Thyroid gland (tissue), 4 donors: ENCODE measurements at regions not wholly inside any gene's neighbourhood (a gene's known extent, or its start where the extent isn't known, plus 50 kb on each side); places are given as distances from the start of the nearest gene placed in this dataset.
"Not testable (repeated sequence)": the region's sequence is repeated elsewhere in the genome, so short reads cannot be mapped to it uniquely, and the experiment has no call there.

Source experiments
- DNase-seq, 2 donors: peaks; one replicate each; pipeline ENCODE4 v3.0.0-alpha.2; 2019
- H3K27ac ChIP-seq, 3 donors: fragments of 200-600 bp; sonication (generic); 1 replicate in 2 of 3; 2 replicates in 1 of 3; pipeline ENCODE4 v1.5.1; 2016 to 2019; ENCODE audit warnings: mild to moderate bottlenecking in 1 of 3, moderate library complexity in 1 of 3
- H3K27me3 ChIP-seq: fragments of 200-600 bp; sonication (generic); one replicate; pipeline ENCODE4 v1.5.1; 2019
- H3K36me3 ChIP-seq, 2 donors: fragments of 200-600 bp; sonication (generic); one replicate each; pipeline ENCODE4 v1.5.1; 2016 to 2019
- H3K4me1 ChIP-seq, 2 donors: fragments of 200-600 bp; sonication (generic); one replicate each; pipeline ENCODE4 v1.5.1; 2017 to 2019
- H3K4me3 ChIP-seq, 3 donors: fragments of 200-600 bp; sonication (generic); replicated peaks in 1 of 3; 1 replicate in 2 of 3; 2 replicates in 1 of 3; pipeline ENCODE4 v1.5.1; 2016; ENCODE audit warnings: mild to moderate bottlenecking in 1 of 3
- H3K9me3 ChIP-seq: fragments of 200-600 bp; sonication (generic); one replicate; pipeline ENCODE4 v1.5.1; 2017
- CTCF ChIP-seq, 6 experiments: fragments of 200-600 bp in 3 of 6; fragments of 450-650 bp in 3 of 6; sonication (generic) in 3 of 6; IDR thresholded peaks; one replicate each; pipeline ENCODE4 v1.5.1; 2016 to 2019; ENCODE audit warnings: antibody characterized with exemption in 6 of 6, mild to moderate bottlenecking in 2 of 6, inconsistent platforms in 1 of 6, moderate library complexity in 1 of 6
- POLR2A ChIP-seq, 2 donors: fragments of 450-650 bp; IDR thresholded peaks; one replicate each; pipeline ENCODE4 v1.6.1; 2017; ENCODE audit warnings: antibody characterized with exemption in 2 of 2, mild to moderate bottlenecking in 2 of 2, moderate library complexity in 1 of 2
- WGBS, 2 donors: methylation state at CpG; one replicate each; pipeline ENCODE4 v1.1.5; 2017; 5-methylcytosine and 5-hydroxymethylcytosine counted together
- intact Hi-C: fragments of 100-400 bp; cut with DNase I; formaldehyde crosslinking; loops from one replicate; pipeline ENCODE4 v1.15.1; 2023

DNA sequence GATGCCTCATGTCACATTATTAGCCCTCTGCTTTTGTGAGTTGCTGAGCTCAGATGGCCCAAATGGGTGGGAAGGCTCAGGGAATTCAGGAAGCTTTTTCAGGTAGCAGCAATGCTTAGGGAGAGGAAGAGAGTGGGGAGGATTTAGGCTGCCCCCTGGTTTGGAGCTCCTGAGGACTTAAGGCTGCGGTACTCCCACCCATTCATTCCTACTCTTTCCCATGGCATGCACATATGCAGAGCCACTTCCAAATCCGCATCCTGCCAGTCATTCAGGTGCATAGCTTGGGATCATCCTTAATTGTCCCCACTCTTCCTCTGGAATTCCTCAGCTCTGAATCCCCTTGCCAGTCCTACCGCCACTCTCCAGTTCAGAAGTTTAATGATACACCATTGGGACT, 343.1 kb upstream of the FRG2C start:
- intact Hi-C loops, result no loop called here
- Histone ChIP-seq H3K4me1 (no peaks in the 10 kb centered on the region), H3K4me3 (no peak overlapping the region), H3K36me3 (no peaks in the 10 kb centered on the region), H3K27ac (no peak overlapping the region), H3K27me3 (no peaks in the 10 kb centered on the region), H3K9me3 (no peaks in the 10 kb centered on the region)
- DNase-seq, result no peak
- WGBS, 2 donors, result 93 to 94% methylated on average over 3 of the region's 3 CpGs
- TF ChIP-seq POLR2A (IDR thresholded peaks at IDR 0.05), result no peak
- TF ChIP-seq CTCF (IDR thresholded peaks at IDR 0.05), result no peak

DNA sequence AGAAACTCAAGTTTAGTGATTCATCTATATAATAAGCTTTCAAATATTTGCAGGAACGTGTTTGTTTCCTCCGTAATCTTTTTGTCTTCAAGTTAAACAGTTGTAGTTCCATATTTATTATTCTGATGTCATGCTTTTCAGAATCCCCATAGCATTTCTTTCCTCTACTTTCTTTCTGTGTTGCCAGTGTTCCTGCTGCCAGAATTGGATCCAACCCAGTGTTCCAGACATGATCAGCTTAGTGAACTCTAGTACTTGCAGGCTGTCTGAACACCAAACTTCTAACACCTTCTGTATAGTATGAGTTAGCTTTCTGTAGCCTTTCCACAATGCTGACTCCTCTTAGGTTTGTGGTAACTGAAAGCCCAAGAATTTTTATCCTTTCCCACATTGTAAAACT, 340.2 kb upstream of the FRG2C start:
- 78 to 89% methylated on average over 2 of the region's 2 CpGs for WGBS, 2 donors
- H3K4me1 ChIP-seq, H3K4me3 ChIP-seq, DNase-seq, H3K27me3 ChIP-seq, H3K36me3 ChIP-seq, H3K9me3 ChIP-seq, H3K27ac ChIP-seq, intact Hi-C loops: not testable (repeated sequence)

DNA sequence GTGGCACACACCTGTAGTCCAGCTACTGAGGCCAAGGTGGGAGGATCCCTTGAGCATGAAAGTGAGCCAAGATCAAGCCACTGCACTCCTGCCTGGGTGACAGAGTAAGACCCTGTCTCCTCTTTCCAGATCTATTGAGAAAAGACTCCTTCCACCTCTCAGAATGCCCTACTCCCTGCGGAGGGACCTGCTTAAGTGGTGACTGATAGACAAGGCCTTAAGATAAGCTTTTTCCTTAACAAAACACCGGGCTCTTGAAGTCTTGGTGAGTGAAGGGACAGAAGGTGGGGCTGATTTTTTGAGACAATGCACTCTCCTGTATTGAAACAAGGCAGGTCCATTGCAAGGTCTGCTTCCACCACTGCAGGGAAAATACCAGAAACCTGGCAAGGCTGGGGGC, 338.4 kb upstream of the FRG2C start:
- WGBS, 2 donors, result 47 to 78% methylated on average over 2 of the region's 2 CpGs

GRCh38 chr3:75327453-75327852, 336.7 kb upstream of the FRG2C start:
- intact Hi-C loops, result no loop called here

More for the DNA sequence above, 338.4 kb upstream of the FRG2C start:
- H3K4me3 ChIP-seq, result no peak overlapping the region
- no peaks in the 10 kb centered on the region for H3K36me3 ChIP-seq
- no peak overlapping the region for H3K27ac ChIP-seq
- H3K4me1 ChIP-seq, result no peaks in the 10 kb centered on the region
- H3K9me3 ChIP-seq, result no peaks in the 10 kb centered on the region
- no peak for DNase-seq
- no peaks in the 10 kb centered on the region for H3K27me3 ChIP-seq
- TF ChIP-seq POLR2A (IDR thresholded peaks at IDR 0.05) (no peak), CTCF (IDR thresholded peaks at IDR 0.05) (no peak)
- intact Hi-C loops, result no loop called here

DNA sequence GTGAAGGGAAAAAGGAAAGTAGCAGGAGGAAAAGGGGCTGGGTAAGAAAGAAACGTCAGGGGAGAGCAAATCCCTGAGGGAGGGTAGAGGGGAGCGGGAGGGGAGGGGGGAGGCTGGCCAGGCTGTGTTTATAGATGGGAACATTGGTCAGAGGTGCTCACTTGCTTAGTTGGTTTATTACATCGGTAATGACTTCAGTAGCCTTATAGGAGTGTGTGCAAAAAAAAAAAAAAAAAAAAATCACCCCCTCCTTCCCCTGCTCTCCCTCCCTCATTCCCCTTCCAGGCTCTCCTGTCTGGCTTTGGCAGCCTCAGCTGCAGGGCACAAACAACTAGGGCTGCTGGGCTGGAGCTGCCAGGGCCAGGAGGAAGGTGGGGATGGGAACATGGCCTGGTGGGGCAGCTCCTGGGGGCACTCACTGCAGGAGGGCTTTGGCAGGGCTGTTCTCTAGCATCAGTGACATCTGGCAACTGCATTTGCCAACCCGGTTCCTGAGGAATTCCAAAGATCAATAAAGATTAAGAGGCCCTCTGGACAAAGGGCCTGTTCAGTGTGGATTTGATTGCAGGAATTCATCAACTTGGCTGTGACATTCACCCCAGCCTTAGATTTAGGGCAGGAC, 334.5 kb upstream of the FRG2C start:
- H3K4me1 ChIP-seq, result no peaks in the 10 kb centered on the region
- H3K27ac ChIP-seq, result no peak overlapping the region
- no peaks in the 10 kb centered on the region for H3K9me3 ChIP-seq
- TF ChIP-seq POLR2A (IDR thresholded peaks at IDR 0.05) (no peak), CTCF (IDR thresholded peaks at IDR 0.05) (no peak)
- intact Hi-C loops, result no loop called here
- H3K4me3 ChIP-seq, result no peak overlapping the region
- no peaks in the 10 kb centered on the region for H3K36me3 ChIP-seq
- 47 to 48% methylated on average over 4 of the region's 4 CpGs for WGBS, 2 donors
- no peak for DNase-seq
- no peaks in the 10 kb centered on the region for H3K27me3 ChIP-seq

More at GRCh38 chr3:75327453-75327852, 336.7 kb upstream of the FRG2C start:
- TF ChIP-seq CTCF (IDR thresholded peaks at IDR 0.05) (no peak), POLR2A (IDR thresholded peaks at IDR 0.05) (no peak)
- H3K4me1 ChIP-seq, result no peaks in the 10 kb centered on the region
- H3K27ac ChIP-seq, result no peak overlapping the region
- DNase-seq, result no peak
- H3K4me3 ChIP-seq, result no peak overlapping the region
- no peaks in the 10 kb centered on the region for H3K9me3 ChIP-seq
- H3K27me3 ChIP-seq, result no peaks in the 10 kb centered on the region
- 69 to 71% methylated on average over 9 of the region's 9 CpGs for WGBS, 2 donors
- H3K36me3 ChIP-seq, result no peaks in the 10 kb centered on the region

DNA sequence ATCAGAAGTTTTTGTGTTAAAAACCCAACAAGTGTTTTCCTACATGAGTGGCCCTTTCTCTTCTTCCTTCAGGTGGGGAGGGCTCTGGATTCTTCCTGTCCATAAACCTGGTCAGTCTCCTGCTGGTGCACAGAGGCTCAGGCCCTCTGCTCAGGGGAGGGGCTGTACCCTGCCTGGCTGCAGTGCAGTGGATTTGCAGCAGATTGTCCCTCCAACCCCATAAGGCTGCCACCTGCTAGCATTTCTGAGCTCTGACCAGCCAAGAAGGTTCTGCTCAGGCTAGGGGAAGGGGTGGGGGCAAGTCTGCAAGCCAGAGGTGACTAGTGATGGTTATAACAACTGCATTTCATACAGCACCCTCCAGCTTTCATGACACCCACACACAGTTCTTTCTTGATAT, 333.7 kb upstream of the FRG2C start:
- H3K4me1 ChIP-seq, H3K4me3 ChIP-seq, H3K27ac ChIP-seq, H3K36me3 ChIP-seq, intact Hi-C loops, H3K27me3 ChIP-seq, DNase-seq, H3K9me3 ChIP-seq: not testable (repeated sequence)

- WGBS, 2 donors, result 89 to 100% methylated on average over 1 of the region's 1 CpG
- H3K9me3 ChIP-seq, H3K4me1 ChIP-seq, H3K4me3 ChIP-seq, H3K36me3 ChIP-seq, DNase-seq, intact Hi-C loops, H3K27ac ChIP-seq, H3K27me3 ChIP-seq: not testable (repeated sequence)
Observed at GRCh38 chr3:75332090-75332489, 332.0 kb upstream of the FRG2C start.
